A673 (cell line): ENCODE measurements at regions not wholly inside any gene's neighbourhood (a gene's known extent, or its start where the extent isn't known, plus 50 kb on each side); places are given as distances from the start of the nearest gene placed in this dataset.

ENCODE experiments used
- BruUV-seq: library from RNA; stranded (reverse); fragments of 400-500 nt; replicated peaks from 2 replicates; lab custom pipeline; 2021; lab: Mats Ljungman, UMichigan
- CTCF ChIA-PET: fragments of 300-600 bp; sonication (Branson Sonifier 250); formaldehyde crosslinking; loops from one replicate; lab custom pipeline; 2022; ENCODE audit warnings: antibody characterized with exemption; lab: Charles Lee
- POLR2A ChIA-PET: fragments of 300-600 bp; sonication (Branson Sonifier 250); formaldehyde crosslinking; loops from one replicate; lab custom pipeline; 2022; ENCODE audit warnings: antibody characterized with exemption; ENCODE audit not compliant: low non-redundant PET; lab: Charles Lee
- DNase-seq: peaks from one replicate; pipeline ENCODE4 v3.0.0-alpha.2; 2015; ENCODE audit warnings: low spot score
- H3K27ac ChIP-seq: fragments of 200-600 bp; sonication (generic); 2 replicates; pipeline ENCODE4 v1.5.1; 2016; ENCODE audit warnings: mixed run types, low read depth, mild to moderate bottlenecking, mixed read lengths, antibody characterized with exemption, low read length; ENCODE audit not compliant: poor library complexity, severe bottlenecking
- H3K27me3 ChIP-seq: fragments of 200-600 bp; sonication (generic); replicated peaks from 2 replicates; pipeline ENCODE4 v1.6.1; 2017; ENCODE audit warnings: mixed run types, low read depth, mild to moderate bottlenecking, mixed read lengths, antibody characterized with exemption, low read length; ENCODE audit not compliant: insufficient read depth, poor library complexity
- H3K36me3 ChIP-seq: fragments of 200-600 bp; sonication (generic); 2 replicates; pipeline ENCODE4 v1.6.1; 2016; ENCODE audit warnings: mixed run types, mild to moderate bottlenecking, mixed read lengths, antibody characterized with exemption, low read length; ENCODE audit not compliant: insufficient read depth, poor library complexity, severe bottlenecking
- H3K4me1 ChIP-seq: fragments of 200-600 bp; sonication (generic); 2 replicates; pipeline ENCODE4 v1.6.1; 2017; ENCODE audit warnings: mixed run types, mild to moderate bottlenecking, mixed read lengths, antibody characterized with exemption, low read length; ENCODE audit not compliant: insufficient read depth, poor library complexity, severe bottlenecking
- H3K4me3 ChIP-seq: fragments of 200-600 bp; sonication (generic); 2 replicates; pipeline ENCODE4 v1.5.1; 2016; ENCODE audit warnings: low read depth, mixed run types, mild to moderate bottlenecking, mixed read lengths, low read length; ENCODE audit not compliant: poor library complexity, severe bottlenecking
- H3K9me3 ChIP-seq: fragments of 200-600 bp; sonication (generic); 2 replicates; pipeline ENCODE4 v1.6.1; 2016; ENCODE audit warnings: mixed run types, low read depth, mild to moderate bottlenecking, mixed read lengths, antibody characterized with exemption, low read length; ENCODE audit not compliant: poor library complexity, severe bottlenecking
- EZH2 ChIP-seq: fragments of 200-600 bp; sonication (generic); IDR thresholded peaks from 2 replicates; pipeline ENCODE4 v1.6.1; 2017; ENCODE audit warnings: borderline replicate concordance, low read depth, mild to moderate bottlenecking, mixed read lengths, antibody characterized with exemption, low read length; ENCODE audit not compliant: poor library complexity, severe bottlenecking
- intact Hi-C: fragments of 100-400 bp; cut with micrococcal nuclease; formaldehyde crosslinking; loops from one replicate; pipeline ENCODE4 v1.10.0; 2022; ENCODE audit not compliant: unreplicated experiment
- TF ChIP-seq, protein P1 (sequence below): fragments of 300-800, 200-600 bp; sonication (generic); conservative IDR thresholded peaks from 2 replicates; pipeline ENCODE4 v1.5.1; 2017; ENCODE audit warnings: low read depth, mild to moderate bottlenecking, antibody characterized with exemption, low read length, moderate library complexity, mixed read lengths

DNA sequence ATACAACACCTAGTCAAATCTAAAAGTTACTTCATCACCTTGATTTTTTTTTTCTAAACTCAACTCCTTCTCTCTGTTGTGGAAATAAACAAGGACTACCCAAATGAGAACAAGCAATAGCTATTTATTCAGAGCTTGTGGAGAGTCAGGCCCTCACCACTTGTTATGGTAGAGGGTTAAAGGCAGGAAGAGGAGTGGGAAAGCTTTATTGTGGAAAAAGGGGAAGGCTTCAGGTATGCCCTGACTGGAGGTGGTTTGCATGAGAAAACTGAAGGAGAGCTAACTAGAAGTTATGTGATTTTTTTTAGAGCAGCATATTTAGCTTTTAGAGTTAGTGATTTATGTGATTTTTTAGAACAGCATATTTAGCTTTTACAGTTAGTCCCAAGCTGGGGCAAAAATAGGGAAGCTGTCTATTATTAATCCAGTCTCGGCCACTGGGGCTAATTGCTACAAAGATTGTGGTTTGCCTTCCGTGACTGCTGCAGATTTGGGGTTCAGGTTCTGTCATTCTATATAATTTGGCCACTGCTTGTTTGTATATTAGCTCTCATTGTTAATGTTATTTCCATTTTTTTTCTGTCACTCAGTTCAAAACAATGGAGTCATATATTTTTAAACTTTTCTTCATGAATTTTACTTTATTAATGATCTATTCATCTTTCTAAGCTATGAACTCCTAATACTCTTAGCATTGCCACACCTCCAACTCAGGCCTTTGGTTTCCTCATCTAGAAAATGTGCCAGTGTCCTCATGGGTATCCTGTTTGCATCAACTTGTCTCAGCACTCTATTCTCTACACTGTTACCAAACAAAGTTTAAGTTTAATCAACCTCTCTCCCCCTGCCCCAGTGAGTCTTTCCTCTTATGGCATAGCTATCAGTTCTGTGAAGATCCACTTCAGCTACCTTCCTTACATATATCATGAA lies 713.0 kb downstream of the BRINP3 start:
- Histone ChIP-seq H3K4me3 (no peak overlapping the region), H3K36me3 (no peaks in the 10 kb centered on the region), H3K4me1 (no peaks in the 10 kb centered on the region), H3K27ac (no peak overlapping the region), H3K27me3 (no peaks in the 10 kb centered on the region), H3K9me3 (no peaks in the 10 kb centered on the region)
- BruUV-seq, result no TSS peak
- intact Hi-C loops, result no loop called here
- TF ChIP-seq, protein P1, sequence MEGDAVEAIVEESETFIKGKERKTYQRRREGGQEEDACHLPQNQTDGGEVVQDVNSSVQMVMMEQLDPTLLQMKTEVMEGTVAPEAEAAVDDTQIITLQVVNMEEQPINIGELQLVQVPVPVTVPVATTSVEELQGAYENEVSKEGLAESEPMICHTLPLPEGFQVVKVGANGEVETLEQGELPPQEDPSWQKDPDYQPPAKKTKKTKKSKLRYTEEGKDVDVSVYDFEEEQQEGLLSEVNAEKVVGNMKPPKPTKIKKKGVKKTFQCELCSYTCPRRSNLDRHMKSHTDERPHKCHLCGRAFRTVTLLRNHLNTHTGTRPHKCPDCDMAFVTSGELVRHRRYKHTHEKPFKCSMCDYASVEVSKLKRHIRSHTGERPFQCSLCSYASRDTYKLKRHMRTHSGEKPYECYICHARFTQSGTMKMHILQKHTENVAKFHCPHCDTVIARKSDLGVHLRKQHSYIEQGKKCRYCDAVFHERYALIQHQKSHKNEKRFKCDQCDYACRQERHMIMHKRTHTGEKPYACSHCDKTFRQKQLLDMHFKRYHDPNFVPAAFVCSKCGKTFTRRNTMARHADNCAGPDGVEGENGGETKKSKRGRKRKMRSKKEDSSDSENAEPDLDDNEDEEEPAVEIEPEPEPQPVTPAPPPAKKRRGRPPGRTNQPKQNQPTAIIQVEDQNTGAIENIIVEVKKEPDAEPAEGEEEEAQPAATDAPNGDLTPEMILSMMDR, result no peak
- TF ChIP-seq EZH2, result no peak
- DNase-seq, result no peak
- CTCF ChIA-PET, result no interaction called here
- POLR2A ChIA-PET, result no interaction called here

DNA sequence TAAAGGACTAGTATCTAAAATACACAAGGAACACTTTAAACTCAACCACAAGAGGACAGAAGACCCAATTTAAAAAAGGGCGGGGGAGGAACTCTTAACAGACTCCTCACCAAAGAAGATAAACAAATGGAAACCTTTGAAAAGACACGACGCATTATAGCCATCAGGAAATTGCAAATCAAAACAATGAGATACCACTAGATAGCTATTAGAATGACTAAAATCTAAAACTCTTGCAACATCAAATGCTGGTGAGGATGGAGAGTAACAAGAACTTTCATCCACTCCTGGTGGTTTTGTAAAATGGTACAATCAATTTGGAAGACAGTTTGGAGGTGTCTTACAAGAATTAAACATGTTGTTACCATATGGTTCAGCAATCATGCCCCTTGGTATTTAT lies 708.2 kb downstream of the BRINP3 start:
- Histone ChIP-seq H3K4me1 (no peaks in the 10 kb centered on the region), H3K27ac (no peak overlapping the region), H3K4me3 (no peak overlapping the region), H3K9me3 (no peaks in the 10 kb centered on the region), H3K36me3 (no peaks in the 10 kb centered on the region), H3K27me3 (no peaks in the 10 kb centered on the region)
- no TSS peak for BruUV-seq
- TF ChIP-seq EZH2, result no peak
- TF ChIP-seq, protein P1, result no peak
- CTCF ChIA-PET, result no interaction called here
- intact Hi-C loops, result no loop called here
- POLR2A ChIA-PET, result no interaction called here
- no peak for DNase-seq

DNA sequence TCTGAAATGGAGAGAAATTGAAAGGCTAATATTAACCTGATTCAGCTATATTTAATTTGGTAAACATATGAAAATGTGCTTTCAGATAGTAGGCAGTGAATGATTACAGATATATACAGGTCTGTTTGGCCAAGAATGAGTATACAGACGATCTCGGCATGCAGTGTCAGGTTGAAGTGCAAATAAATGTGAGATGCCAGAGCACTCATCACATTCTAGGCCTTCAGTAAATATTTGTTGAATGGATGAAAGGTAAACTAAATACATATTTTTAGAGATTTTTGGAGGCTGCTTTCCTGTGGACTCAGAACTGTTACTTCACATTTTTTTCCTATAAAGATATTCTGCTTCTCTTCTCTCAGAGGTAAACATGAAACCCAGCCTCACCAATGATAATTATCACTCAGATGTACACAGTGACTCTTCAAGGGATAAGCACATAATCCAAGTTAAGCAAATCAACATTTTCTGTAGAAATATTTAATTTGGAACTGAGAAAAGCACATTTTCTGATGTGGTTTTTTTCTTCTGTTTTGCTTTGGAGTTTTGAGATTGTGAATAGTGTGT lies 702.9 kb downstream of the BRINP3 start:
- POLR2A ChIA-PET, result no interaction called here
- Histone ChIP-seq H3K4me3 (no peak overlapping the region), H3K9me3 (no peaks in the 10 kb centered on the region), H3K4me1 (peaks cover 4% of the 10 kb centered on the region), H3K36me3 (no peaks in the 10 kb centered on the region), H3K27ac (no peak overlapping the region), H3K27me3 (no peaks in the 10 kb centered on the region)
- intact Hi-C loops, result no loop called here
- no peak for DNase-seq
- CTCF ChIA-PET, result no interaction called here
- TF ChIP-seq, protein P1, result no peak
- TF ChIP-seq EZH2, result no peak
- BruUV-seq, result no TSS peak
